Heart right ventricle (tissue), 16 donors: ENCODE measurements at regions not wholly inside any gene's neighbourhood (a gene's known extent, or its start where the extent isn't known, plus 50 kb on each side); places are given as distances from the start of the nearest gene placed in this dataset.

Experiments used
- ATAC-seq, 8 donors: fragments of 200-7000 bp; cut with Tn5 transposase; one replicate each; pipeline ENCODE4 v1.9.1; 2020; ENCODE audit warnings: mild to moderate bottlenecking in 8 of 8, moderate library complexity in 8 of 8, moderate number of reproducible peaks in 1 of 8
- DNase-seq, 2 donors: peaks; one replicate each; pipeline ENCODE4 v3.0.0-alpha.2; 2020
- H3K27ac ChIP-seq, 10 donors: fragments of 200-600 bp; sonication (generic) in 2 of 10; one replicate each; pipeline versions ENCODE4 v1.5.0 to v1.8.0; 2020 to 2022; ENCODE audit warnings: mild to moderate bottlenecking in 3 of 10
- H3K27me3 ChIP-seq, 7 donors: fragments of 200-600 bp; one replicate each; pipeline ENCODE4 v1.8.0; 2021 to 2022; ENCODE audit warnings: mild to moderate bottlenecking in 2 of 7
- H3K36me3 ChIP-seq, 9 donors: fragments of 200-600 bp; sonication (generic) in 1 of 9; one replicate each; pipeline versions ENCODE4 v1.5.0 to v1.8.0; 2020 to 2022; ENCODE audit warnings: mild to moderate bottlenecking in 2 of 9
- H3K4me1 ChIP-seq, 9 donors: fragments of 200-600 bp; sonication (generic) in 1 of 9; one replicate each; pipeline versions ENCODE4 v1.5.0 to v1.8.0; 2020 to 2022; ENCODE audit warnings: mild to moderate bottlenecking in 4 of 9
- H3K4me3 ChIP-seq, 10 donors: fragments of 200-600 bp; sonication (generic) in 2 of 10; one replicate each; pipeline versions ENCODE4 v1.5.0 to v1.8.0; 2020 to 2022; ENCODE audit warnings: mild to moderate bottlenecking in 7 of 10, moderate library complexity in 2 of 10
- H3K9me3 ChIP-seq, 11 donors: fragments of 200-600 bp in 10 of 11; sonication (generic) in 2 of 11; one replicate each; pipeline versions ENCODE4 v1.5.0 to v1.8.0; 2013 to 2022; ENCODE audit warnings: mild to moderate bottlenecking in 2 of 11, control low read depth in 1 of 11, moderate library complexity in 1 of 11
- CTCF ChIP-seq, 9 donors: fragments of 200-600 bp; sonication (generic) in 2 of 9; IDR thresholded peaks; one replicate each; pipeline versions ENCODE4 v1.5.0 to v1.8.0; 2021 to 2022; ENCODE audit warnings: antibody characterized with exemption in 9 of 9, mild to moderate bottlenecking in 5 of 9, moderate library complexity in 1 of 9
- WGBS, 2 donors: extraction: QIAGEN DNeasy Blood & Tissue Kit; methylation state at CpG; one replicate each; pipeline ENCODE4 v1.1.7; 2013; ENCODE audit warnings: inconsistent platforms in 1 of 2; 5-methylcytosine and 5-hydroxymethylcytosine counted together
- intact Hi-C, 10 donors: fragments of 100-400 bp; cut with DNase I; formaldehyde crosslinking; loops; one replicate each; pipeline versions ENCODE4 v1.11.1 to v1.14.2; 2022
- donor health status: Arrhythmogenic right ventricular cardiomyopathy.
- donor health status: ischemic (EF 13 %, LVEDD 7.1; RV severe dilation, severe dysfunction).
- donor health status: healthy with polysubstance abuse.
- donor health status: DM: no; HTN: yes; CAD: no.
- donor health status: DM: no; HTN: no; CAD: no.
- donor health status: ischemic (EF 25% LVEDD 6.9; RV normal size, moderate dysfunction).
- donor health status: ischemic (EF 25% LVEDD 5.7; RV mildly dilated, moderate dysfunction).
- donor health status: healthy.
- donor health status: DM: yes; HTN: yes; CAD: no.
- donor health status: Ischemic cardiomyopathy.
- donor health status: ischemic (EF 35%, LVEDD 5.7; RV mildly dilated, moderate dysfunction).
- donor health status: nonischemic (EF 11% LVEDD 7.7; RV severe dilation, severe dysfunction).
- donor health status: DM: yes; HTN: yes; CAD: no.
- donor health status: PGD.
- donor health status: ischemic (EF 29% LVEDD 5.4; RV normal size, mild dysfunction).
- donor health status: nonischemic (EF 23%, LVEDD 6.1; RV moderate dilation, normal function).

GRCh38 chr2:240292619-240293525 is 142.6 kb upstream of the GPC1 start:
- ATAC-seq, result peak in 1 of 8 donors; percentile 9
- intact Hi-C loops, result loop anchor here in 4 of 10 donors (2.0 to 10.0 kb wide), 3 partner anchors 142 to 144 kb away; partner anchors contain the start of gene GPC1 (in 4 of the 4)
- H3K36me3 ChIP-seq, result no peaks in the 10 kb centered on the region
- H3K27ac ChIP-seq, result peak overlapping the region in 8 of 10 donors; percentile 40 to 85 (median 74)
- WGBS, 2 donors, result 74 to 75% methylated on average over 15 of the region's 15 CpGs
- no peak for DNase-seq
- no peaks in the 10 kb centered on the region for H3K9me3 ChIP-seq
- no peak overlapping the region for H3K4me3 ChIP-seq
- no peak for TF ChIP-seq CTCF (IDR thresholded peaks at IDR 0.05)
- no peaks in the 10 kb centered on the region for H3K27me3 ChIP-seq
- peaks cover 3 to 59% (median 19%) of the 10 kb centered on the region in 9 donors for H3K4me1 ChIP-seq

- Histone ChIP-seq H3K36me3 (no peaks in the 10 kb centered on the region), H3K9me3 (no peaks in the 10 kb centered on the region), H3K4me1 (peaks cover 3 to 55% (median 18%) of the 10 kb centered on the region in 9 donors), H3K27me3 (no peaks in the 10 kb centered on the region), H3K27ac (peak overlapping the region in 9 of 10 donors; percentile 40 to 85 (median 74)), H3K4me3 (no peak overlapping the region)
- intact Hi-C loops, result loop anchor here in 5 of 10 donors (1.0 to 10.0 kb wide), 5 partner anchors 57 to 143 kb away; partner anchors contain the start of gene GPC1 (in 4 of the 5)
- peak; percentile 39 to 79 (median 52) for ATAC-seq
- TF ChIP-seq CTCF (IDR thresholded peaks at IDR 0.05), result no peak
- peak; percentile 56 to 62 for DNase-seq
- 38 to 53% methylated on average over 24 of the region's 24 CpGs for WGBS, 2 donors
These were observed 141.7 kb upstream of the GPC1 start for GRCh38 chr2:240293557-240294461.

- intact Hi-C loops, result loop anchor here in 5 of 10 donors (1.0 to 10.0 kb wide), 4 partner anchors 58 to 143 kb away; partner anchors contain the start of gene GPC1 (in 3 of the 5)
These were observed 140.9 kb upstream of the GPC1 start for GRCh38 chr2:240294514-240294913.

More at GRCh38 chr2:240294514-240294913, 140.9 kb upstream of the GPC1 start:
- H3K9me3 ChIP-seq, result no peaks in the 10 kb centered on the region
- H3K4me1 ChIP-seq, result peaks cover 3 to 55% (median 18%) of the 10 kb centered on the region in 9 donors
- ATAC-seq (no peak), DNase-seq (no peak)
- 72 to 77% methylated on average over 5 of the region's 5 CpGs for WGBS, 2 donors
- no peak for TF ChIP-seq CTCF (IDR thresholded peaks at IDR 0.05)
- no peak overlapping the region for H3K4me3 ChIP-seq
- no peaks in the 10 kb centered on the region for H3K27me3 ChIP-seq
- H3K36me3 ChIP-seq, result no peaks in the 10 kb centered on the region
- H3K27ac ChIP-seq, result peak overlapping the region in 5 of 10 donors; percentile 66 to 85 (median 74)
